Activated naive CD4-positive, alpha-beta T cell treated with anti-CD3 and anti-CD28 coated beads, Interleukin-2, amount 50 U/mL, for 72 hours (primary cell): ENCODE measurements at regions not wholly inside any gene's neighbourhood (a gene's known extent, or its start where the extent isn't known, plus 50 kb on each side); places are given as distances from the start of the nearest gene placed in this dataset.

Experiments
- ATAC-seq, 2 donors: fragments of 150-1000 bp; cut with Tn5 transposase; 2 replicates each; pipeline ENCODE4 v1.10.0; 2021; ENCODE audit warnings: mild to moderate bottlenecking in 2 of 2, moderate library complexity in 2 of 2
- DNase-seq, 2 donors: peaks; one replicate each; pipeline ENCODE4 v3.0.0; 2021 to 2022; ENCODE audit warnings: low spot score in 2 of 2
- H3K27ac Mint-ChIP-seq, 2 donors: one replicate each; pipeline ENCODE4 v1.8.0; 2022; ENCODE audit warnings: mild to moderate bottlenecking in 2 of 2, mixed read lengths in 2 of 2
- H3K36me3 Mint-ChIP-seq, 2 donors: one replicate each; pipeline ENCODE4 v1.8.0; 2022; ENCODE audit warnings: mixed read lengths in 2 of 2
- H3K9me3 Mint-ChIP-seq, 2 donors: one replicate each; pipeline ENCODE4 v1.8.0; 2022; ENCODE audit warnings: mixed read lengths in 2 of 2

GRCh38 chr11:45051621-45052020 is 94.8 kb upstream of the PRDM11 start:
- no peak for DNase-seq
- Mint-ChIP-seq H3K36me3 (no peaks in the 10 kb centered on the region), H3K27ac (no peak overlapping the region), H3K9me3 (no peaks in the 10 kb centered on the region)
- ATAC-seq, result no peak

DNA sequence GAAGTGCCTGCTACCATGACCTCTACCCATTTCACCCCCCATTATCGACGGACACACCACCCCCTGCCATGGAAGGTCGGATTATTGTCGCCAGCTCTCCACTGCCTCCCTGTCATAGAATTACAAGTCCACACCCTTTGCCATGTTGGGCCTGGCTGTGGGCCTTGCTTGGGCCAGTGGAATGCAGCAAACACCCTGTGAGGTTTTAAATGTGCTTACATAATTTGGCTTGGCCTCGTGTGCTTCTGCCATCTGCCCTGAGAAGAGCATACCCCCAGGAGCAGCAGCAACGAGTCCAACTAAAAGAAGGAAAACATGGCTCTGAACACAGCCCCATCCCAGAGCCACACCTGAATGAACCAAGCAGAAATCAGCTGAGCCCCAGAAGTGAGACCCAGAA is 94.1 kb upstream of the PRDM11 start:
- peak overlapping the region in 1 of 2 donors; percentile 67 for H3K27ac Mint-ChIP-seq

DNA sequence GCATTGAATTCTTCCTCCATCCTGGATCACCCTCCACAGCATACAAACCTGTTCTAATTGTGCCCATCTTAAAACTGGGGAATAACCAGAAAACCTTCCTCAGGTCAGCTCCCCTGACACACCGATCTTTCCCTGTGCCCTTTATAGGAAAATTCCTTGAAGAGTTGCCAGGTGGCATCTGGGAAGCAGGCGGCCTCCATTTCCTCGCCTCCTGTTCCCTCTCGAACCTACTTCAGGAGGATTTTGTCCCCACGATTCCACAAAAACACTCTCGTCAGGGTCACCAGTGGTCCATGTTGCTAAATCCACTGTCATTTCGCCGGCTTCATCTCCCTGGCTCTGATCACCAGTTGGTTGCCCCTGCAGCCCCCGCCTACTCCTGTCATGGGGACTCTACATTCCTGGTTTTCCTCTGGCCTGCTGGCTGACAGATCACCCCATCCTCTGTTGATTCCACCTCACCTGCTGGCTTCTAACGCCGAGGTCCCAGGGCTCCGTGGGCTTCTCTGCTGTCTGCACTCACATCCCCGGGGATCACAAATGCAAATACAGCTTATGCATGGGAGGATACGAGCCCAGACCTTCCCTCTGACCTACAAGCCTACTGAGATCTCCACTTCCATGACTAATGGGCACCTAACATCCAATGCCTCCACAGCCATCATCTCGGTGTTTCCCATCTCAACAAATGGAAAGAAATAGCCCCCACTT is 92.5 kb upstream of the PRDM11 start:
- H3K36me3 Mint-ChIP-seq, result no peaks in the 10 kb centered on the region
- H3K27ac Mint-ChIP-seq, result no peak overlapping the region
- DNase-seq, result no peak
- ATAC-seq, result no peak
- H3K9me3 Mint-ChIP-seq, result no peaks in the 10 kb centered on the region

More for the DNA sequence above, 94.1 kb upstream of the PRDM11 start:
- no peak for ATAC-seq
- no peaks in the 10 kb centered on the region for H3K36me3 Mint-ChIP-seq
- H3K9me3 Mint-ChIP-seq, result no peaks in the 10 kb centered on the region
- no peak for DNase-seq

GRCh38 chr11:45054956-45055355 is 91.5 kb upstream of the PRDM11 start:
- ATAC-seq (no peak), DNase-seq (no peak)
- Mint-ChIP-seq H3K27ac (no peak overlapping the region), H3K36me3 (no peaks in the 10 kb centered on the region), H3K9me3 (no peaks in the 10 kb centered on the region)

DNA sequence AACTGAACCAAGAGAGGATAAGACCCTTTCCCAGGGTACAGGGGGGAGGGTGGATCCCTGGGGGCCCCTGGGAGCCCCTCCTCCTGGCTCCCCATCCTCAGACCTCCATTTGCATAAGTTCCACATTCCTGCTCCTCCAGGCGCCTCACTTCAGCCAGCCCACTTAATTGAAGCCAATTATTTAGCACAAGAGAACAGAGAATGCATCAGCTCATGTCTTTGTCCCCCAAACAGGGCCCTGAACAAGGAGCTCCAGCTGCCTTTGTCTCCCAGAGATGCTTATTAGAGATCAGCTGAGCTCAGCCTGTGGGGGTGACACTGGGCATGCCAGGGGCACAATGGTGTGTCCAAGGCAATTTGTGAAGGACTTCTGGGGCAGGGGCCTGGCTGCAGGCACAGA is 89.9 kb upstream of the PRDM11 start:
- H3K9me3 Mint-ChIP-seq, result no peaks in the 10 kb centered on the region
- H3K36me3 Mint-ChIP-seq, result no peaks in the 10 kb centered on the region
- H3K27ac Mint-ChIP-seq, result no peak overlapping the region
- no peak for DNase-seq
- no peak for ATAC-seq

GRCh38 chr11:45057938-45058646 is 88.3 kb upstream of the PRDM11 start:
- no peak overlapping the region for H3K27ac Mint-ChIP-seq
- no peak for ATAC-seq
- H3K9me3 Mint-ChIP-seq, result no peaks in the 10 kb centered on the region
- H3K36me3 Mint-ChIP-seq, result no peaks in the 10 kb centered on the region
- no peak for DNase-seq

DNA sequence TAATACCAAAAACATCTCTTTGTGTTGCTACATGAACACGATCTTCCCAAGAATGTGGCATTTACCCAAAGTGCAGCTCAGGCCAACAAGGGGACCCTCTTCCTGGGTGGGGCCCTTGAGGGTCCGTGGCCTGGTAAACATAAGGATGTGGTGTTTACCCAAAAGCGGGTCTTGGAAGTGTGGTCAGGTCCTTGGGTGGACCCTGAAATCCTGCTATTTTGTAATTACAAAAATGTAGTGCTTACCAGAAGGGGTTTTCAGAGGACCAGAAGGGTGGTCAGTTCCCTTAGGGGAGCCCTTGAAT is 87.8 kb upstream of the PRDM11 start:
- Mint-ChIP-seq H3K27ac (no peak overlapping the region), H3K9me3 (peaks cover 0 to 2% of the 10 kb centered on the region in 2 donors), H3K36me3 (no peaks in the 10 kb centered on the region)
- DNase-seq (no peak), ATAC-seq (no peak)

DNA sequence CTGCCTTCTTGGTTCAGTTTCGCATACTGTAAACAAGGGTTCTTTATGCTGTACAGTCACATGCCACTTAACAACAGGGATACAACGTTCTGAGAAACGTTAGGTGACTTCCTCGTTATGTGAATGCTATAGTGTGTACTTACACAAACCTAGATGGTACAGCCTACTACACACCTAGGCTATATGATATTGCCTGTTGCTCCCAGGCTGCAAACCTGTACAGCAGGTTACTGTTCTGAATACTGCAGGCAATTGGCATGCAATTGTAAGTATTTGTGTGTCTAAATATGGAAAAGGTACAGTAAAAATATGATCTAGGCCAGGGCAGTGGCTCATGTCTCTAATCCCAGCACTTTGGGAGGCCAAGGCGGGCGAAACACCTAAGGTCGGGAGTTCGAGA is 85.7 kb upstream of the PRDM11 start:
- DNase-seq, result no peak
- no peak for ATAC-seq
- Mint-ChIP-seq H3K9me3 (peaks cover 5 to 6% of the 10 kb centered on the region in 2 donors), H3K36me3 (no peaks in the 10 kb centered on the region), H3K27ac (peak overlapping the region; percentile 33 to 44)

- Mint-ChIP-seq H3K27ac (no peak overlapping the region), H3K9me3 (peaks cover 5 to 6% of the 10 kb centered on the region in 2 donors), H3K36me3 (peaks cover 0 to 1% of the 10 kb centered on the region in 2 donors)
- DNase-seq (no peak), ATAC-seq (no peak)
Measured at GRCh38 chr11:45061641-45062040, 84.8 kb upstream of the PRDM11 start.

- ATAC-seq (no peak), DNase-seq (no peak)
- peaks cover 0 to 6% of the 10 kb centered on the region in 2 donors for H3K36me3 Mint-ChIP-seq
- no peak overlapping the region for H3K27ac Mint-ChIP-seq
- H3K9me3 Mint-ChIP-seq, result peaks cover 5 to 10% of the 10 kb centered on the region in 2 donors
Measured at GRCh38 chr11:45062115-45062514, 84.3 kb upstream of the PRDM11 start.

GRCh38 chr11:45062974-45063635 is 83.3 kb upstream of the PRDM11 start:
- no peak for DNase-seq
- peaks cover 5 to 10% of the 10 kb centered on the region in 2 donors for H3K9me3 Mint-ChIP-seq
- H3K36me3 Mint-ChIP-seq, result peaks cover 0 to 9% of the 10 kb centered on the region in 2 donors
- no peak overlapping the region for H3K27ac Mint-ChIP-seq
- ATAC-seq, result no peak

DNA sequence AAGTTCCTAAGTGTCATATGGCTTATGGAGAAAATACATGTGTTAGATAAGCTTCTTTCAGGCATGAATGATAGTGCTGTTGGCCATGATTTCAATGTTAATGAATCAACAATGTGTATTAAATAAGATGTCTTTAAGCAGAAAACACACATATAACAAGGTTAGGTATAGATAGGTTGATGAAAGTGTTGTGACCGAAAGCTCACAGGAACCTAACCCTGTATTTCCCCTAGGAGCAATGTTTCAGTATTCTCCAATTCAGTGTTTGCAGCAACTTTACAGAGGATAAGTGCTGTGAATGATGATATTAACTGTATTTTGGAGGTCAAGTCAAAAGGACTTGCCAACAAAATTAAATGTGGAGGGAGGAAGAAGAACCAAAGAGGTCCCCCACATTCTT is 82.8 kb upstream of the PRDM11 start:
- peaks cover 0 to 9% of the 10 kb centered on the region in 2 donors for H3K36me3 Mint-ChIP-seq
- ATAC-seq (no peak), DNase-seq (no peak)
- no peak overlapping the region for H3K27ac Mint-ChIP-seq
- H3K9me3 Mint-ChIP-seq, result peaks cover 5 to 10% of the 10 kb centered on the region in 2 donors

- H3K27ac Mint-ChIP-seq, result no peak overlapping the region
- H3K36me3 Mint-ChIP-seq, result peaks cover 0 to 9% of the 10 kb centered on the region in 2 donors
- DNase-seq (no peak), ATAC-seq (no peak)
- peaks cover 5 to 10% of the 10 kb centered on the region in 2 donors for H3K9me3 Mint-ChIP-seq
Measured at GRCh38 chr11:45067966-45068365, 78.5 kb upstream of the PRDM11 start.

- H3K27ac Mint-ChIP-seq, result no peak overlapping the region
- peaks cover 0 to 9% of the 10 kb centered on the region in 2 donors for H3K36me3 Mint-ChIP-seq
- DNase-seq (no peak), ATAC-seq (no peak)
- peaks cover 0 to 4% of the 10 kb centered on the region in 2 donors for H3K9me3 Mint-ChIP-seq
Measured at GRCh38 chr11:45071232-45071631, 75.2 kb upstream of the PRDM11 start.

- ATAC-seq (peak in 1 of 2 donors; percentile 39), DNase-seq (no peak)
- Mint-ChIP-seq H3K27ac (no peak overlapping the region), H3K36me3 (no peaks in the 10 kb centered on the region), H3K9me3 (no peaks in the 10 kb centered on the region)
Measured at GRCh38 chr11:45073685-45074141, 72.7 kb upstream of the PRDM11 start.

- H3K27ac Mint-ChIP-seq, result peak overlapping the region in 1 of 2 donors; percentile 33
- no peaks in the 10 kb centered on the region for H3K9me3 Mint-ChIP-seq
- DNase-seq (no peak), ATAC-seq (no peak)
- H3K36me3 Mint-ChIP-seq, result peaks cover 3 to 5% of the 10 kb centered on the region in 2 donors
Measured at GRCh38 chr11:45075519-45075918, 70.9 kb upstream of the PRDM11 start.

- ATAC-seq, result no peak
- Mint-ChIP-seq H3K36me3 (peaks cover 8 to 10% of the 10 kb centered on the region in 2 donors), H3K9me3 (peaks cover 0 to 2% of the 10 kb centered on the region in 2 donors), H3K27ac (no peak overlapping the region)
- no peak for DNase-seq
Measured at GRCh38 chr11:45075952-45076351, 70.5 kb upstream of the PRDM11 start.
